H9 (cell line): ENCODE measurements at regions not wholly inside any gene's neighbourhood (a gene's known extent, or its start where the extent isn't known, plus 50 kb on each side); places are given as distances from the start of the nearest gene placed in this dataset.

Experiments used
- DNase-seq: peaks from one replicate; pipeline ENCODE4 v3.0.0-alpha.2; 2017
- H2AFZ ChIP-seq: one replicate; pipeline ENCODE4 v1.6.1; 2013; ENCODE audit warnings: mild to moderate bottlenecking, low read length, control low read depth, moderate library complexity
- H2AK5ac ChIP-seq: 2 replicates; pipeline ENCODE4 v1.6.1; 2013; ENCODE audit warnings: low read length, control low read depth, mixed read lengths; ENCODE audit not compliant: insufficient read length
- H2BK120ac ChIP-seq: one replicate; pipeline ENCODE4 v1.6.1; 2013; ENCODE audit warnings: low read depth, mild to moderate bottlenecking, low read length, control low read depth, inconsistent platforms; ENCODE audit not compliant: poor library complexity, severe bottlenecking
- H2BK12ac ChIP-seq: 2 replicates; pipeline ENCODE4 v1.6.1; 2013; ENCODE audit warnings: low read length, control low read depth, mixed read lengths, low read depth; ENCODE audit not compliant: insufficient read length
- H2BK15ac ChIP-seq: 2 replicates; pipeline ENCODE4 v1.6.1; 2013; ENCODE audit warnings: low read depth, low read length, control low read depth
- H2BK20ac ChIP-seq: one replicate; pipeline ENCODE4 v1.6.1; 2013; ENCODE audit warnings: low read depth, mild to moderate bottlenecking, low read length, control low read depth, inconsistent platforms; ENCODE audit not compliant: poor library complexity, severe bottlenecking
- H2BK5ac ChIP-seq: 2 replicates; pipeline ENCODE4 v1.6.1; 2013; ENCODE audit warnings: low read length, control low read depth, mixed read lengths; ENCODE audit not compliant: insufficient read length
- H3K14ac ChIP-seq: 2 replicates; pipeline ENCODE4 v1.6.1; 2013; ENCODE audit warnings: low read length, control low read depth; ENCODE audit not compliant: insufficient read depth
- H3K18ac ChIP-seq: 2 replicates; pipeline ENCODE4 v1.6.1; 2013; ENCODE audit warnings: low read depth, mild to moderate bottlenecking, mixed read lengths, low read length, control low read depth; ENCODE audit not compliant: insufficient read length
- H3K23ac ChIP-seq: 2 replicates; pipeline ENCODE4 v1.6.1; 2013; ENCODE audit warnings: low read length, control low read depth, mixed read lengths, low read depth; ENCODE audit not compliant: insufficient read length
- H3K23me2 ChIP-seq: 2 replicates; pipeline ENCODE4 v1.6.1; 2013; ENCODE audit warnings: low read depth, mild to moderate bottlenecking, mixed read lengths, low read length, control low read depth; ENCODE audit not compliant: insufficient read length, poor library complexity, severe bottlenecking
- H3K27ac ChIP-seq: 2 replicates; pipeline ENCODE4 v1.5.1; 2013; ENCODE audit warnings: low read length, control low read depth, mixed read lengths, low read depth; ENCODE audit not compliant: insufficient read length
- H3K27me3 ChIP-seq: 2 replicates; pipeline ENCODE4 v1.6.1; 2013; ENCODE audit warnings: low read length, control low read depth, inconsistent platforms; ENCODE audit not compliant: insufficient read depth
- H3K4ac ChIP-seq: 2 replicates; pipeline ENCODE4 v1.6.1; 2013; ENCODE audit warnings: low read depth, mild to moderate bottlenecking, control low read depth, inconsistent platforms, low read length, moderate library complexity
- H3K4me1 ChIP-seq: 2 replicates; pipeline ENCODE4 v1.6.1; 2013; ENCODE audit warnings: low read length, control low read depth, inconsistent platforms; ENCODE audit not compliant: insufficient read depth
- H3K4me2 ChIP-seq: 2 replicates; pipeline ENCODE4 v1.6.1; 2013; ENCODE audit warnings: low read length, control low read depth, mixed read lengths; ENCODE audit not compliant: insufficient read length, insufficient read depth
- H3K56ac ChIP-seq: 2 replicates; pipeline ENCODE4 v1.6.1; 2013; ENCODE audit warnings: low read depth, mild to moderate bottlenecking, mixed read lengths, low read length, control low read depth; ENCODE audit not compliant: insufficient read length
- H3K79me1 ChIP-seq: 2 replicates; pipeline ENCODE4 v1.6.1; 2013; ENCODE audit warnings: low read depth, mild to moderate bottlenecking, moderate library complexity, low read length, control low read depth, inconsistent platforms; ENCODE audit not compliant: insufficient read depth, poor library complexity, severe bottlenecking
- H3K79me2 ChIP-seq: 2 replicates; pipeline ENCODE4 v1.6.1; 2013; ENCODE audit warnings: low read length, control low read depth, inconsistent platforms; ENCODE audit not compliant: insufficient read depth
- H3K9ac ChIP-seq: 2 replicates; pipeline ENCODE4 v1.6.1; 2013; ENCODE audit warnings: low read length, control low read depth, mixed read lengths; ENCODE audit not compliant: insufficient read length; ENCODE audit errors: extremely low read depth
- H3K9me3 ChIP-seq: one replicate; pipeline ENCODE4 v1.6.1; 2013; ENCODE audit warnings: low read depth, low read length, inconsistent platforms; ENCODE audit not compliant: control insufficient read depth
- H3T11ph ChIP-seq: one replicate; pipeline ENCODE4 v1.6.1; 2013; ENCODE audit warnings: mild to moderate bottlenecking, low read length, control low read depth, inconsistent platforms
- H4K20me1 ChIP-seq: one replicate; pipeline ENCODE4 v1.6.1; 2013; ENCODE audit not compliant: control insufficient read depth, insufficient read length, insufficient read depth
- H4K5ac ChIP-seq: 2 replicates; pipeline ENCODE4 v1.6.1; 2013; ENCODE audit warnings: low read depth, mild to moderate bottlenecking, mixed read lengths, low read length, control low read depth; ENCODE audit not compliant: insufficient read length
- H4K8ac ChIP-seq: replicated peaks from 2 replicates; pipeline ENCODE4 v1.6.1; 2013; ENCODE audit warnings: low read length, control low read depth, mixed read lengths, low read depth; ENCODE audit not compliant: insufficient read length
- H4K91ac ChIP-seq: 2 replicates; pipeline ENCODE4 v1.6.1; 2013; ENCODE audit warnings: low read depth, mild to moderate bottlenecking, moderate library complexity, mixed read lengths, low read length, control low read depth; ENCODE audit not compliant: insufficient read length
- H3K27ac Mint-ChIP-seq, 3 experiments: 2 replicates in 2 of 3; 3 replicates in 1 of 3; pipeline ENCODE4 v1.8.0; 2020 to 2021; ENCODE audit warnings: mixed read lengths in 3 of 3, mild to moderate bottlenecking in 1 of 3, moderate library complexity in 1 of 3
- H3K27me3 Mint-ChIP-seq: 2 replicates; pipeline ENCODE4 v1.8.0; 2021; ENCODE audit warnings: low read depth, mild to moderate bottlenecking, moderate library complexity, mixed read lengths
- H3K36me3 Mint-ChIP-seq, 3 experiments: 2 replicates in 2 of 3; 3 replicates in 1 of 3; pipeline ENCODE4 v1.8.0; 2020 to 2021; ENCODE audit warnings: low read depth in 3 of 3, mixed read lengths in 3 of 3; ENCODE audit not compliant: insufficient read depth in 1 of 3
- H3K4me1 Mint-ChIP-seq, 2 experiments: 2 replicates each; pipeline ENCODE4 v1.8.0; 2020; ENCODE audit warnings: mixed read lengths in 2 of 2
- H3K4me3 Mint-ChIP-seq, 2 experiments: 2 replicates in 1 of 2; 3 replicates in 1 of 2; pipeline ENCODE4 v1.8.0; 2020 to 2021; ENCODE audit warnings: mild to moderate bottlenecking in 2 of 2, mixed read lengths in 2 of 2, moderate library complexity in 1 of 2
- H3K9me3 Mint-ChIP-seq, 2 experiments: 2 replicates in 1 of 2; 3 replicates in 1 of 2; pipeline ENCODE4 v1.8.0; 2020; ENCODE audit warnings: mild to moderate bottlenecking in 2 of 2, mixed read lengths in 2 of 2, moderate library complexity in 1 of 2
- CTCF ChIP-seq: fragments of 200-600 bp; sonication (generic); conservative IDR thresholded peaks from 3 replicates; pipeline ENCODE4 v1.8.0; 2021; ENCODE audit warnings: antibody characterized with exemption, mild to moderate bottlenecking
- WGBS: extraction: QIAGEN DNeasy Blood & Tissue Kit; methylation state at CpG from one replicate; pipeline ENCODE4 v1.1.7; 2013; ENCODE audit warnings: missing lambda C conversion rate, low lambda C conversion rate, mixed read lengths; ENCODE audit not compliant: insufficient read length; ENCODE audit errors: extremely low coverage; 5-methylcytosine and 5-hydroxymethylcytosine counted together

GRCh38 chr21:23215261-23215660, 2217.1 kb downstream of the NCAM2 start:
- Histone ChIP-seq H2BK120ac (no peak overlapping the region), H3K23me2 (no peaks in the 10 kb centered on the region), H3K56ac (no peak overlapping the region), H3K79me1 (no peaks in the 10 kb centered on the region), H2BK15ac (no peak overlapping the region), H3K9me3 (peaks cover 8% of the 10 kb centered on the region), H4K5ac (no peak overlapping the region), H4K8ac (no peak overlapping the region), H2AFZ (no peak overlapping the region), H3K14ac (no peak overlapping the region), H3K4me1 (no peaks in the 10 kb centered on the region), H3K4me2 (no peak overlapping the region), H3K4ac (no peak overlapping the region), H2BK20ac (no peak overlapping the region), H3K18ac (no peak overlapping the region), H4K20me1 (no peaks in the 10 kb centered on the region), H3T11ph (no peak overlapping the region), H3K27ac (no peak overlapping the region), H3K79me2 (no peaks in the 10 kb centered on the region), H3K23ac (no peak overlapping the region), H2BK12ac (no peak overlapping the region), H2BK5ac (no peak overlapping the region), H3K27me3 (no peaks in the 10 kb centered on the region), H4K91ac (no peak overlapping the region), H2AK5ac (no peak overlapping the region), H3K9ac (no peak overlapping the region)
- no peak overlapping the region for H3K27ac Mint-ChIP-seq
- no peak overlapping the region for H3K4me3 Mint-ChIP-seq
- H3K4me1 Mint-ChIP-seq = peaks cover 3 to 5% of the 10 kb centered on the region in 2 experiments; a peak in 1 of 4 replicates
- peaks cover 25 to 26% of the 10 kb centered on the region in 2 experiments for H3K9me3 Mint-ChIP-seq
- no CpG with 5 or more reads among the region's 1 CpG for WGBS
- no peak for TF ChIP-seq CTCF
- H3K36me3 Mint-ChIP-seq = peaks cover 13 to 27% (median 20%) of the 10 kb centered on the region in 3 experiments
- no peaks in the 10 kb centered on the region for H3K27me3 Mint-ChIP-seq
- no peak for DNase-seq
